Right renal cortex interstitium (tissue), 3 donors: ENCODE measurements at regions not wholly inside any gene's neighbourhood (a gene's known extent, or its start where the extent isn't known, plus 50 kb on each side); places are given as distances from the start of the nearest gene placed in this dataset.
"Not testable (repeated sequence)": the region's sequence is repeated elsewhere in the genome, so short reads cannot be mapped to it uniquely, and the experiment has no call there.

Source experiments
- DNase-seq, 3 donors: peaks; one replicate each; pipeline ENCODE4 v3.0.0-alpha.2; 2013; ENCODE audit warnings: low read depth in 3 of 3, low spot score in 2 of 3

DNA sequence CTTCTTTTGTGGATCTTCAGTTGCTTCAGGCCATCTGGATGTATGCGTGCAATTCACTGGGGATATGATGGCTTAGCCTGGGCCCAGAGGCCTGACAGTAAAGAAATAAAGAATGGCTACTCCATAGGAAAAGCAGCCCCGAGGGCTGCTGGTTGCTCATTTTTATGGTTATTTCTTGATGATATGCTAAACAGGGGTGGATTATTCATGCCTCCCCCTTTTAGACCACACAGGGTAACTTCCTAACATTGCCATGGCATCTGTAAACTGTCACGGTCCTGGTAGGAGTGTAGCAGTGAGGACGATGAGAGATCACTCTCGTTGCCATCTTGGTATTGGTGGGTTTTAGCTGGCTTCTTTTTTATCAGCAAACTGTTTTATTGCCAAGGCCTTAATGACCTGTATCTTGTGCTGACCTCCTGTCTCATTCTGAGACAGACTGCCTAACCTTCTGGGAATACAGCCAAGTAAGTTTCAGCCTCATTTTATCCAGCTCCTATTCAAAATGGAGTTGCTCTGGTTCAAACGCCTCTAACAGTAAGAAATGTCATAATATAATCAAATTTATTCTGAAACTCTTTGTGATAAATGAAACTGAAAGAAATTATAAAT lies 60.5 kb downstream of the DSEL start:
- no peak for DNase-seq

- DNase-seq: no peak
Measured at GRCh38 chr18:67453901-67454300, 62.6 kb downstream of the DSEL start.

GRCh38 chr18:67451960-67452359 lies 64.6 kb downstream of the DSEL start:
- no peak for DNase-seq

- DNase-seq: not testable (repeated sequence)
Measured at GRCh38 chr18:67451101-67451500, 65.4 kb downstream of the DSEL start.

GRCh38 chr18:67433971-67434370 lies 82.5 kb downstream of the DSEL start:
- no peak for DNase-seq

DNA sequence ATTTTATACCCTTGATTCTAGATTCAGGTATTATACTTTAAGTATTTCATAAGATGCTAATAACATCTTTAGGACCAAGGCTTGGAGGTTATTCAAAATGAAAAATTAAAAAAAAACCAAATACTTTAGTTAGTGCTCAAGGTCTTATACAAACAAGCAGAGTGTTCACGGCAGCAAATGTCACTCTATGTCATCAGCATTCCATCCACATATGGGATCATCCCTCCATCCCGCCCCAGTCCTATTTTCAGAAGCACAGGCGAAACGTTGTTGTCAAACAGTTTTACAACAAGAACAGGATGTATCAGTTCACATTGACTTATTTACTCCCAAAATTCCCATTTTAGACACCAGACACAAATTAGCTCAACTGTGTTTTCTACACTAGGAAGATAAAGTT lies 83.7 kb downstream of the DSEL start:
- DNase-seq: no peak

DNA sequence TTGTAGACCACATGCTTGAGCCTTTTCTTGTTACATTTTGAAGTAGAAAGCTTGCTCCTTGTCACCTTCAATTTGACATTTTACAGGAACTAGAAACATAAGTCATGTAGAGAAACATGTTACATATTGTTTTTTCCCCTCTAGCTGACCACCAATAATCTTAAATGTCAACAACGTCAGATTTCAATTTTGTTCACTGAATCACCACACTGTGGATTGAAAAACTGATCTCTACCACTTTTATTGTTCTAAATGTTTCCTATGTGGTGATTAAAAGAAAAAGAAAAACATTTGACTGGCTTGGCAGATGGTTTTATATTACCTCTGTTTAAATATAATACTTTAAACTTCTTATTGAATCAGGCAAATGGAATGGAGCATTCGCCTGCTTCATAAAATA lies 87.7 kb downstream of the DSEL start:
- DNase-seq: no peak

DNA sequence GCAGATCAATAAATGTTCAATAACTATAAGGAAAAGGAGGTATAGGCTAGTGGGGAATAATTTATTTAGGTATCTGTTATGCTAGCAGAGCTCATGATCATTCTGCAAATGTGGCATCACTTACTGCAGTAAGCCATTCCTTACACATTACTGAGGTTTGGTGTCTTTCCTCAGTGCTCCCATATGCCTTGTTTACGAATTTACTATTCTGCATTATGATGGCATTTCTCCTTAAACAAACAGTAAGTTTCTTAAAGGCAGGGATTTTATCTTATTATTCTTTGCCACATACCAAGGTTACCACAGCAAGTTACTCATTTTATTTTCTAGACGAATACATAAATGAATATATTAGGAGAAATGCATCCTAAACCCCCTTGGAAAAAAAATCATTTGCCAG lies 88.4 kb downstream of the DSEL start:
- no peak for DNase-seq

DNA sequence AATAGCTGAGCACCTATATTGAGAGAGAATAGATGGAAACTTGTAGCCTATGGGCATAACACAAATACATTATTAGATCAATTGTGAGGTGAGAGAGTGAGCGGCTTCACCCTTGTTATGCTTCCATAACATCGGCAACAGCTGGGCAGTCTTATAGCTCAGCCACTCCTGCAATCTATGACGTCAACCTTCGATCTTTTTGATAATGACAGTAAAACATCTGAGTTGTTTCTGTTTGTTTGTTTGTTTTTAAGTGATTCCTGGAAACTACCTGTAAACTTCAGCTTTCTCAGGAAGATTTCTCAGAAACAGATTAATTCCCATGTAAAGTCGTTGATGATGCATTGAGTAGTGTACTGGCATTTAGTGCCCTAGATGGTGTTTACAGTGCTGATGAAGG lies 90.0 kb downstream of the DSEL start:
- DNase-seq: no peak

GRCh38 chr18:67425672-67426071 lies 90.8 kb downstream of the DSEL start:
- no peak for DNase-seq

DNA sequence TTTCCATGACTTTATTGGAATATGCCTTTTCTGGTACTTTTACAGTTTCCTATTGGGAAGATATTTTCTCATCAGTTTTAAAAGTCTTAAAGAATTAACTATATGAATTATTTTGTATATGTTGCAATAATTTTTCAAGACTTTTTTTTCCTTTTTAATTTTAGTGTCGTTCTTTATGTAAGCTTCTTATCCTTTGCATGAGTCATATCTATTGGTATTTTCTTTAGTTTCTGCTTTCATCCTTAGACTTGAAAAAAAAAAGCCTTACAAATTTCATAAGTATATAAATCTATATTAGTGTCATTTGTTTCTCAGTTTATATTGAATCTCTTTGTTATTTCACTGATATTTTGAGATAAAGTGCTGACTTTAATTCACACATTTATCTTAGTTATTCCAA lies 94.9 kb downstream of the DSEL start:
- DNase-seq: no peak

GRCh38 chr18:67417864-67418523 lies 98.5 kb downstream of the DSEL start:
- DNase-seq: no peak

DNA sequence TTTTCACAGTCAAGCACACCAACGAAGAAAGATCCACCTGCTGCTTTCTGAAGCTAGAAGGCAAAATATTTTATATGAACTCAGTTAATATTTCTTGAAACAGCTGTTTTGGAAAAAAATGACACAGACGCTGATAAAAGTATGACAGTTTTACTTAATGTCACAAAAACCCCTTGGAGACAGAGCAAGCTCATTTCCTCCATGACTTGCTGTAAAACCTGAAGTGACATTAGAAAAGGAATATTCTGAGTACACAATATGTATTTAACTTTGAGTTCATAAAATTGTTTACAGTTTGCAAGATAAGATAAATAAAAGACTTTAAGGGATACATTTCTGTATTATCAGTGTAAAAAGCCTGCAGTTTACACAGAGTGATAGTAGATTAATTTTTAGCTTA lies 105.4 kb downstream of the DSEL start:
- no peak for DNase-seq

DNA sequence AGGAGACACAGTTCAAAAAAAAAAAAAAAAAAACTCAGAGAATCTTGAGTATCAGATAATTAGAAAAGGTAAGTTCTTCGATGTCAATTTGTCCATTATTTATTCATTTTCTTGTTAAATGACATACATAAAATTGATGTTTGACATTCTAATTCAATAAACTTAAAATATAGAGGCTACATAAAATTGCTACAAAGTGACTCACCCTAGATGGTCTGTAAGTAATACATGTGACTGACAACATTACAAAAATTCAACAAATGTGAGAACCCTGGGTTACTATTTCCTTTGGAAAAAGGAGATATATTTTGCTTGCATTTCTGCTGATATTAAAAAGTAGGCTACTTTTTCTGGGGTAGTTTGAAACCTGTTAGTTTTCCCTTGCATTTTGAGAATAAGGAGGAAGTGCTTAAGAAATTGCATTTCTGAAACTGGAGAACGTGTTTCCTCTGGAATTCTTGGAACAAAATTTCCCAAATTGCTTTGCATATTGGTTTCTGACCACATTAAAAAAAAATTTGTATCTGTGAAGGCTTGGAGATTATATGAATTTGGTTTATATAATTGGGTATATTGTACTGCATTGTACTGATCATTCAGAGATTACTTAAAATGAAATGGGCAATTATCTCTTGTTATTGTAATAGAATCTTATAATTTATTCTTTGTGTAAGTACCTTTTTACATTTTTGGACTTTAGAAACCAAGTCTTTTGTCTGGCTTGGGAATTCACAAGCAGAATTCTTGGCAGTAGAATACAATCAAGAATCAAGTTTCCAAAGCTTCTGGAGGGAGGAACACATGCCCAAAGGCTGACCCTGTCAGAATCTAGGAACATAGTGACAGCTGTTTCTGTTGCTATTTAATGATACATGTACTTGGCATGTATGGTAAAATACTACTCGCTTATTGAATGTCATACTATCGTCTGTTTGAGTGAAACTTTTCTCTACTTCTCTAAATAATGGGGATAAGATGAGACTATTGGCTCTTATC lies 106.1 kb downstream of the DSEL start:
- no peak for DNase-seq

DNA sequence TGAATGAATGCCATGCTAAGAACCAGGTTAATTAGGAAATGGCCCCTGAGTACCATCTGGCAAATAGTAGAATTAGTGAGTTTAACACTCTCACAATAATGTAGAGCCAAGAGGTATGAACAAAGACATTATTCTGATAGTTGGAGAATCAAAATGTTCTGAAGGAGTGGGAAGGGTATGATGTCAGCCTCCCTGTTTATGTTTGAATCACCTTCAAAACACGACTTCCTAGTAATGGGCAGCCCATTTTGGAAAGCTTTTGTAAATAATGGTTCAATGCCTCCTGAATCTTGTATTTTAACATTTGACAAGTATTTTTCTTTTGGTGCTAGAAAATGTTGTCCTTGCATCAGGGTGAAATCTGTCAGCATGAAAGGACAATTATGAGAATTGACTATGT lies 108.3 kb downstream of the DSEL start:
- no peak for DNase-seq

GRCh38 chr18:67406714-67407113 lies 109.8 kb downstream of the DSEL start:
- no peak for DNase-seq

DNA sequence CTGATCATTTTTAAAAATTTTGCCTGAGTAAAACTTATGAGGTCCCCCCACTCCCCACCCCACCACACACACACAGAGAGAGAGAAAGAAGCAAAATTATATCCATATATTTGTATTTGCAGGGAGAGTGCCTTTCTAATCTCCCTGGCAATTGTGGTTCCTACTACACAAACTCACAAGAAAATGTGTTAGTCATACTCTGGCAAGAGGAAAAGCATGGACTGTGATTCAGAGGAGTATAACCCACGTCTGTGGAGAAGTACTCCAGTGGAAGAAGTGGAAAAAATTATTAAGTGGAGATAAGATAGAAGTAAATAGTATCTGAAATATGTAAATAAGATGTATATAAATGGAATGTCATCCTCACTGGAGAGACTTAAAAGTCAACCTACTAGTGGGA lies 114.0 kb downstream of the DSEL start:
- DNase-seq: no peak

DNA sequence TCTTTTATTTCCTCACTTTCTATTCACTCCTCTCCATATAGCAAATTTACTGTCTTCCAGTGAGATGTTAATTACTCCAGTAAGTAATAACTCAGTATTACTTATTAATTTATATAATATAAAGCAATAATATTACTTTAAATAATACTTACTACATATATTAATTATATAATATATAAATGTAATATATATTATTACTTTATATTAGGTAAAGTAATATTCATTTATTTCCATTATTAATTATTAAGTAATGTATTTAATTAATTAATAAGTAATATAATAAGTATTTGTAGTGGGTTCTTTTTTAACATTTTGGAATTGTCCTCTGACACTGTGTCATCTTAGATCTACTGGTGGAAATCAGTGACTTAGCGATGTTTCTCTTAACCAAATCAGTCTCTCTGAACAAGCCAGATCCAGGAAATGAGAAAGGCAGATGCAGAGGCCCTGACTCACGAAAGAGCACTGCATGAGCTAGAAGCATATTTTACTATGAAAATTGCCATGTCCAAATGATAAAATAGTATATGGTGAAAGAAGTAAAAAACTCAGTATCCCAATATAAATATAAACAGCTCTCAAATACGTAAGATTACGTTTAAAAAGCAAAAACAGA lies 115.9 kb downstream of the DSEL start:
- no peak for DNase-seq

GRCh38 chr18:67386032-67386431 lies 130.5 kb downstream of the DSEL start:
- no peak for DNase-seq

GRCh38 chr18:67385455-67385854 lies 131.1 kb downstream of the DSEL start:
- DNase-seq: no peak

DNA sequence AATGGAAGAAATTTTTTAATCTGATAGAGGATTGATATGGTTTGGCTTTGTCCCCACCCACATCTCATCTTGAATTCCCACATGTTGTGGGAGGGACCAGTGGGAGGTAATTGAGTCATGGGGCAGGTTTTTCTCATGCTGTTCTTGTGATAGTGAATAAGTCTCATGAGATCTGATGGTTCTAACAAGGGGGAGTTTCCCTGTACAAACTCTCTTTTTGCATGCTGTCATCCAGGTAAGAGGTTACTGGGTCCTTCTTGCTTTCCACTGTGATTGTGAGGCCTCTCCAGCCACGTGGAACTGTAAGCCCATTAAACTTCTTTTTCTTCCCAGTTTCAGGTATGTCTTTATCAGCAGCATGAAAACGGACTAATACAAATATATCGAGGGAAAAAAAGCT lies 132.5 kb downstream of the DSEL start:
- not testable (repeated sequence) for DNase-seq
